H9 (cell line): ENCODE measurements at regions not wholly inside any gene's neighbourhood (a gene's known extent, or its start where the extent isn't known, plus 50 kb on each side); places are given as distances from the start of the nearest gene placed in this dataset.

Experiments used
- DNase-seq: peaks from one replicate; pipeline ENCODE4 v3.0.0-alpha.2; 2017
- H2AFZ ChIP-seq: one replicate; pipeline ENCODE4 v1.6.1; 2013; ENCODE audit warnings: mild to moderate bottlenecking, low read length, control low read depth, moderate library complexity
- H2AK5ac ChIP-seq: 2 replicates; pipeline ENCODE4 v1.6.1; 2013; ENCODE audit warnings: low read length, control low read depth, mixed read lengths; ENCODE audit not compliant: insufficient read length
- H2BK120ac ChIP-seq: one replicate; pipeline ENCODE4 v1.6.1; 2013; ENCODE audit warnings: low read depth, mild to moderate bottlenecking, low read length, control low read depth, inconsistent platforms; ENCODE audit not compliant: poor library complexity, severe bottlenecking
- H2BK12ac ChIP-seq: 2 replicates; pipeline ENCODE4 v1.6.1; 2013; ENCODE audit warnings: low read length, control low read depth, mixed read lengths, low read depth; ENCODE audit not compliant: insufficient read length
- H2BK15ac ChIP-seq: 2 replicates; pipeline ENCODE4 v1.6.1; 2013; ENCODE audit warnings: low read depth, low read length, control low read depth
- H2BK20ac ChIP-seq: one replicate; pipeline ENCODE4 v1.6.1; 2013; ENCODE audit warnings: low read depth, mild to moderate bottlenecking, low read length, control low read depth, inconsistent platforms; ENCODE audit not compliant: poor library complexity, severe bottlenecking
- H2BK5ac ChIP-seq: 2 replicates; pipeline ENCODE4 v1.6.1; 2013; ENCODE audit warnings: low read length, control low read depth, mixed read lengths; ENCODE audit not compliant: insufficient read length
- H3K14ac ChIP-seq: 2 replicates; pipeline ENCODE4 v1.6.1; 2013; ENCODE audit warnings: low read length, control low read depth; ENCODE audit not compliant: insufficient read depth
- H3K18ac ChIP-seq: 2 replicates; pipeline ENCODE4 v1.6.1; 2013; ENCODE audit warnings: low read depth, mild to moderate bottlenecking, mixed read lengths, low read length, control low read depth; ENCODE audit not compliant: insufficient read length
- H3K23ac ChIP-seq: 2 replicates; pipeline ENCODE4 v1.6.1; 2013; ENCODE audit warnings: low read length, control low read depth, mixed read lengths, low read depth; ENCODE audit not compliant: insufficient read length
- H3K23me2 ChIP-seq: 2 replicates; pipeline ENCODE4 v1.6.1; 2013; ENCODE audit warnings: low read depth, mild to moderate bottlenecking, mixed read lengths, low read length, control low read depth; ENCODE audit not compliant: insufficient read length, poor library complexity, severe bottlenecking
- H3K27ac ChIP-seq: 2 replicates; pipeline ENCODE4 v1.5.1; 2013; ENCODE audit warnings: low read length, control low read depth, mixed read lengths, low read depth; ENCODE audit not compliant: insufficient read length
- H3K27me3 ChIP-seq: 2 replicates; pipeline ENCODE4 v1.6.1; 2013; ENCODE audit warnings: low read length, control low read depth, inconsistent platforms; ENCODE audit not compliant: insufficient read depth
- H3K4ac ChIP-seq: 2 replicates; pipeline ENCODE4 v1.6.1; 2013; ENCODE audit warnings: low read depth, mild to moderate bottlenecking, control low read depth, inconsistent platforms, low read length, moderate library complexity
- H3K4me1 ChIP-seq: 2 replicates; pipeline ENCODE4 v1.6.1; 2013; ENCODE audit warnings: low read length, control low read depth, inconsistent platforms; ENCODE audit not compliant: insufficient read depth
- H3K4me2 ChIP-seq: 2 replicates; pipeline ENCODE4 v1.6.1; 2013; ENCODE audit warnings: low read length, control low read depth, mixed read lengths; ENCODE audit not compliant: insufficient read length, insufficient read depth
- H3K56ac ChIP-seq: 2 replicates; pipeline ENCODE4 v1.6.1; 2013; ENCODE audit warnings: low read depth, mild to moderate bottlenecking, mixed read lengths, low read length, control low read depth; ENCODE audit not compliant: insufficient read length
- H3K79me1 ChIP-seq: 2 replicates; pipeline ENCODE4 v1.6.1; 2013; ENCODE audit warnings: low read depth, mild to moderate bottlenecking, moderate library complexity, low read length, control low read depth, inconsistent platforms; ENCODE audit not compliant: insufficient read depth, poor library complexity, severe bottlenecking
- H3K79me2 ChIP-seq: 2 replicates; pipeline ENCODE4 v1.6.1; 2013; ENCODE audit warnings: low read length, control low read depth, inconsistent platforms; ENCODE audit not compliant: insufficient read depth
- H3K9ac ChIP-seq: 2 replicates; pipeline ENCODE4 v1.6.1; 2013; ENCODE audit warnings: low read length, control low read depth, mixed read lengths; ENCODE audit not compliant: insufficient read length; ENCODE audit errors: extremely low read depth
- H3K9me3 ChIP-seq: one replicate; pipeline ENCODE4 v1.6.1; 2013; ENCODE audit warnings: low read depth, low read length, inconsistent platforms; ENCODE audit not compliant: control insufficient read depth
- H3T11ph ChIP-seq: one replicate; pipeline ENCODE4 v1.6.1; 2013; ENCODE audit warnings: mild to moderate bottlenecking, low read length, control low read depth, inconsistent platforms
- H4K20me1 ChIP-seq: one replicate; pipeline ENCODE4 v1.6.1; 2013; ENCODE audit not compliant: control insufficient read depth, insufficient read length, insufficient read depth
- H4K5ac ChIP-seq: 2 replicates; pipeline ENCODE4 v1.6.1; 2013; ENCODE audit warnings: low read depth, mild to moderate bottlenecking, mixed read lengths, low read length, control low read depth; ENCODE audit not compliant: insufficient read length
- H4K8ac ChIP-seq: replicated peaks from 2 replicates; pipeline ENCODE4 v1.6.1; 2013; ENCODE audit warnings: low read length, control low read depth, mixed read lengths, low read depth; ENCODE audit not compliant: insufficient read length
- H4K91ac ChIP-seq: 2 replicates; pipeline ENCODE4 v1.6.1; 2013; ENCODE audit warnings: low read depth, mild to moderate bottlenecking, moderate library complexity, mixed read lengths, low read length, control low read depth; ENCODE audit not compliant: insufficient read length
- H3K27ac Mint-ChIP-seq, 3 experiments: 2 replicates in 2 of 3; 3 replicates in 1 of 3; pipeline ENCODE4 v1.8.0; 2020 to 2021; ENCODE audit warnings: mixed read lengths in 3 of 3, mild to moderate bottlenecking in 1 of 3, moderate library complexity in 1 of 3
- H3K27me3 Mint-ChIP-seq: 2 replicates; pipeline ENCODE4 v1.8.0; 2021; ENCODE audit warnings: low read depth, mild to moderate bottlenecking, moderate library complexity, mixed read lengths
- H3K36me3 Mint-ChIP-seq, 3 experiments: 2 replicates in 2 of 3; 3 replicates in 1 of 3; pipeline ENCODE4 v1.8.0; 2020 to 2021; ENCODE audit warnings: low read depth in 3 of 3, mixed read lengths in 3 of 3; ENCODE audit not compliant: insufficient read depth in 1 of 3
- H3K4me1 Mint-ChIP-seq, 2 experiments: 2 replicates each; pipeline ENCODE4 v1.8.0; 2020; ENCODE audit warnings: mixed read lengths in 2 of 2
- H3K4me3 Mint-ChIP-seq, 2 experiments: 2 replicates in 1 of 2; 3 replicates in 1 of 2; pipeline ENCODE4 v1.8.0; 2020 to 2021; ENCODE audit warnings: mild to moderate bottlenecking in 2 of 2, mixed read lengths in 2 of 2, moderate library complexity in 1 of 2
- H3K9me3 Mint-ChIP-seq, 2 experiments: 2 replicates in 1 of 2; 3 replicates in 1 of 2; pipeline ENCODE4 v1.8.0; 2020; ENCODE audit warnings: mild to moderate bottlenecking in 2 of 2, mixed read lengths in 2 of 2, moderate library complexity in 1 of 2
- WGBS: extraction: QIAGEN DNeasy Blood & Tissue Kit; methylation state at CpG from one replicate; pipeline ENCODE4 v1.1.7; 2013; ENCODE audit warnings: missing lambda C conversion rate, low lambda C conversion rate, mixed read lengths; ENCODE audit not compliant: insufficient read length; ENCODE audit errors: extremely low coverage; 5-methylcytosine and 5-hydroxymethylcytosine counted together
- TF ChIP-seq, protein P1 (sequence below): fragments of 200-600 bp; sonication (generic); conservative IDR thresholded peaks from 3 replicates; pipeline ENCODE4 v1.8.0; 2021; ENCODE audit warnings: antibody characterized with exemption, mild to moderate bottlenecking

DNA sequence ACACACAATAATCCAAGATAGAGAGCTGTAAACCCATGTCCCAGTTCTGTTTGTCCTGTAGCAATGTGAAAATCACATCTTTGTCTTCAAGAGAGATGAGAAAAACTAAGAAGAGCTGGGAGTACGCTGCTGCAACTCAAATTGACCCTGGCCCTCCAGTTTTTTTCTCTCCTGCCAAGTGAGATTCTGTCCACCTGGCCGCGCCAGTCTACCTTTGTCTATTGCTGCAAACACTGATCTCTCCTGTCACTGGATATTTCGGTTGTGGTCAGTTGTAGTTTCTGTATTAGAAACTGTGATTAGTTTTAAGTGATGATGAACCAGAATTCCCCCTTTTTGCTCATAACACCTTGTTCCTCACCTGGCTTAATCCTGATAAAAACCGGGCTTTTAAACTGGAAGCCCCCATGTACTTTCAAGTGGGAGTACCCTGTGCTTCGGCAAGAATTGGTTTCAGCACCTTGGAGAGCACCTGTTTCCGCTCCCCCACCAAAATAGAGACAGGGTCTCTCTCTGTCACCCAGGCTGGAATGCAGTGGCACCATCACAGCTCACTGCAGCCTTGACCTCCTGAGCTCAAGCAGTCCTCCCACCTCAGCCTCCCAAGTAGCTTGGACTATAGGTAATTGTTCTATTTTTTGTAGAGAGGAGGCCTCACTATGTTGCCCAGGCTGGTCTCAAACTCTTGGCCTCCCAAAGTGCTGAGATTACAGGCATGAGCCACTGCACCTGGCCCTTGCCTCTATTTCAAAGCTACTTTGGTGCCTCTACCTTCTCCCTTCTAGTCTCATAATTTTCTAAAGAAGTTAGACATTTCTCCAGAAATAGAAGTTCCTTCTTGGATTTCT, 156.8 kb downstream of the PHETA1 start:
- Histone ChIP-seq H4K8ac (no peak overlapping the region), H3K79me1 (no peaks in the 10 kb centered on the region), H3K14ac (no peak overlapping the region), H2BK12ac (no peak overlapping the region), H2BK5ac (no peak overlapping the region), H3K27me3 (no peaks in the 10 kb centered on the region), H2BK20ac (no peak overlapping the region), H3T11ph (no peak overlapping the region), H2AFZ (no peak overlapping the region), H3K23me2 (no peaks in the 10 kb centered on the region), H3K18ac (no peak overlapping the region), H4K5ac (no peak overlapping the region), H2BK120ac (no peak overlapping the region), H2AK5ac (no peak overlapping the region), H4K20me1 (no peaks in the 10 kb centered on the region), H3K9me3 (no peaks in the 10 kb centered on the region), H3K23ac (no peak overlapping the region), H3K79me2 (no peaks in the 10 kb centered on the region), H3K4me2 (no peak overlapping the region), H2BK15ac (no peak overlapping the region), H4K91ac (no peak overlapping the region), H3K9ac (no peak overlapping the region), H3K56ac (no peak overlapping the region), H3K27ac (no peak overlapping the region), H3K4me1 (no peaks in the 10 kb centered on the region), H3K4ac (no peak overlapping the region)
- Mint-ChIP-seq H3K4me3 (0 out of 5 replicates have a peak overlapping the region, but pooled peaks of 1 of the 2 experiments have one; percentile 9), H3K4me1 (peaks cover 4 to 20% of the 10 kb centered on the region in 2 experiments; a peak in 3 of 4 replicates), H3K27me3 (peaks cover 2% of the 10 kb centered on the region), H3K9me3 (no peaks in the 10 kb centered on the region), H3K36me3 (no peaks in the 10 kb centered on the region), H3K27ac (no peak overlapping the region; a peak in 1 of 7 replicates)
- TF ChIP-seq, protein P1, sequence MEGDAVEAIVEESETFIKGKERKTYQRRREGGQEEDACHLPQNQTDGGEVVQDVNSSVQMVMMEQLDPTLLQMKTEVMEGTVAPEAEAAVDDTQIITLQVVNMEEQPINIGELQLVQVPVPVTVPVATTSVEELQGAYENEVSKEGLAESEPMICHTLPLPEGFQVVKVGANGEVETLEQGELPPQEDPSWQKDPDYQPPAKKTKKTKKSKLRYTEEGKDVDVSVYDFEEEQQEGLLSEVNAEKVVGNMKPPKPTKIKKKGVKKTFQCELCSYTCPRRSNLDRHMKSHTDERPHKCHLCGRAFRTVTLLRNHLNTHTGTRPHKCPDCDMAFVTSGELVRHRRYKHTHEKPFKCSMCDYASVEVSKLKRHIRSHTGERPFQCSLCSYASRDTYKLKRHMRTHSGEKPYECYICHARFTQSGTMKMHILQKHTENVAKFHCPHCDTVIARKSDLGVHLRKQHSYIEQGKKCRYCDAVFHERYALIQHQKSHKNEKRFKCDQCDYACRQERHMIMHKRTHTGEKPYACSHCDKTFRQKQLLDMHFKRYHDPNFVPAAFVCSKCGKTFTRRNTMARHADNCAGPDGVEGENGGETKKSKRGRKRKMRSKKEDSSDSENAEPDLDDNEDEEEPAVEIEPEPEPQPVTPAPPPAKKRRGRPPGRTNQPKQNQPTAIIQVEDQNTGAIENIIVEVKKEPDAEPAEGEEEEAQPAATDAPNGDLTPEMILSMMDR, result peak; percentile 37; the same call in 2 of the 3 replicates
- WGBS, result no CpG with 5 or more reads among the region's 7 CpGs
- DNase-seq, result peak; percentile 66
